ENCODE measurements at regions not wholly inside any gene's neighbourhood (a gene's known extent, or its start where the extent isn't known, plus 50 kb on each side); places are given as distances from the start of the nearest gene placed in this dataset.

DNA sequence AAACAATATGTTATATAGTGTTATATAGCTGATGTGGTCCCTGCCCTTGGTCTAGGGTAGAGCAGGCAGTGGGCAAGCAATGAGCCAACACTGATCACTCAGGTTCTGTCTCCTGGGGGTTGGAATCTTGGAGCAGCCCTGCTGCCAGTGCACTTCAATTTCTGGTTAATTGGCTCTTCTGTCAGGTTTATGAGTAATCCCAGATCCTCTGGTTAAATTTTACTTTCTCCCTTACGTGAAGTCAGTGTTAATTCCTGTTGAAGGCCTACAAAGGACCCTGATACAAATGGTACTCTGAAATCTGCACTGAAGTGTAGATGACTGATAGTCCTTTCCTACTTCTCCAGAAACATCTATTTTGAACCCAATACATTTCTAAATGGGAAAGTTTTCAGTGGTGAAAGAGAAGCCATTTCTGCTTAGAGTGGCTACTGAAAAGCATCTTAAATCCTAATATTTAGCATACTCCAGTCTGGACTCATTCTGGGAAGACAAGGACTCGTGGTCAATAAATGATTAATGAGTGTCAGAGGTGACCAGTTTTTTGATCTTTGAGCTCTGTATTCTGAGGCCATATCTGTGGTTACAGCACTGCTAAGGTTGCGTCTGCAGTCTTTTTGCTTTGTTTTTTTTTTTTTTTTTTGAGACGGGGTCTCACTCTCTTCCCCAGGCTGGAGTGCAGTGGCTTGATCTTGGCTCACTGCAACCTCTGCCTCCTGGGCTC is 442.4 kb downstream of the KIF4B start:
- TF ChIP-seq, protein P1, sequence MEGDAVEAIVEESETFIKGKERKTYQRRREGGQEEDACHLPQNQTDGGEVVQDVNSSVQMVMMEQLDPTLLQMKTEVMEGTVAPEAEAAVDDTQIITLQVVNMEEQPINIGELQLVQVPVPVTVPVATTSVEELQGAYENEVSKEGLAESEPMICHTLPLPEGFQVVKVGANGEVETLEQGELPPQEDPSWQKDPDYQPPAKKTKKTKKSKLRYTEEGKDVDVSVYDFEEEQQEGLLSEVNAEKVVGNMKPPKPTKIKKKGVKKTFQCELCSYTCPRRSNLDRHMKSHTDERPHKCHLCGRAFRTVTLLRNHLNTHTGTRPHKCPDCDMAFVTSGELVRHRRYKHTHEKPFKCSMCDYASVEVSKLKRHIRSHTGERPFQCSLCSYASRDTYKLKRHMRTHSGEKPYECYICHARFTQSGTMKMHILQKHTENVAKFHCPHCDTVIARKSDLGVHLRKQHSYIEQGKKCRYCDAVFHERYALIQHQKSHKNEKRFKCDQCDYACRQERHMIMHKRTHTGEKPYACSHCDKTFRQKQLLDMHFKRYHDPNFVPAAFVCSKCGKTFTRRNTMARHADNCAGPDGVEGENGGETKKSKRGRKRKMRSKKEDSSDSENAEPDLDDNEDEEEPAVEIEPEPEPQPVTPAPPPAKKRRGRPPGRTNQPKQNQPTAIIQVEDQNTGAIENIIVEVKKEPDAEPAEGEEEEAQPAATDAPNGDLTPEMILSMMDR (IDR thresholded peaks at IDR 0.05): no peak
- no peak for TF ChIP-seq POLR2A (IDR thresholded peaks at IDR 0.05)
